Keratinocyte (primary cell): ENCODE measurements at regions not wholly inside any gene's neighbourhood (a gene's known extent, or its start where the extent isn't known, plus 50 kb on each side); places are given as distances from the start of the nearest gene placed in this dataset.

ENCODE experiments used
- DNase-seq: peaks from one replicate; pipeline ENCODE4 v3.0.0-alpha.2; 2011; ENCODE audit warnings: low read depth, missing footprints, low spot score
- FAIRE-seq: peaks from 2 replicates; lab custom pipeline; 2011; peaks lifted over from hg19 to GRCh38; lab: Jason Lieb, UNC
- H2AFZ ChIP-seq: 2 replicates; pipeline ENCODE4 v1.6.0; 2012; ENCODE audit warnings: low read length, control low read depth, inconsistent platforms; ENCODE audit not compliant: control insufficient read depth
- H3K27ac ChIP-seq: 2 replicates; pipeline ENCODE4 v1.5.1; 2011; ENCODE audit warnings: low read length; ENCODE audit not compliant: control insufficient read depth, insufficient read depth
- H3K27me3 ChIP-seq: 3 replicates; pipeline ENCODE4 v1.6.0; 2011; ENCODE audit warnings: low read length; ENCODE audit not compliant: control insufficient read depth, insufficient read depth; ENCODE audit errors: extremely low read depth
- H3K36me3 ChIP-seq, 2 experiments: 2 replicates in 1 of 2; 3 replicates in 1 of 2; pipeline ENCODE4 v1.5.1; 2011; ENCODE audit warnings: low read length in 2 of 2, mild to moderate bottlenecking in 1 of 2; ENCODE audit not compliant: control insufficient read depth in 2 of 2, insufficient read depth in 2 of 2; ENCODE audit errors: extremely low read depth in 1 of 2
- H3K4me1 ChIP-seq: 3 replicates; pipeline ENCODE4 v1.5.1; 2011; ENCODE audit warnings: low read length; ENCODE audit not compliant: control insufficient read depth, insufficient read depth; ENCODE audit errors: extremely low read depth
- H3K4me2 ChIP-seq: 3 replicates; pipeline ENCODE4 v1.6.0; 2011; ENCODE audit warnings: low read depth, low read length; ENCODE audit not compliant: control insufficient read depth, insufficient read depth; ENCODE audit errors: extremely low read depth
- H3K4me3 ChIP-seq, 3 experiments: fragments of 200-600 bp in 1 of 3; sonication (generic) in 1 of 3; 2 replicates in 2 of 3; 3 replicates in 1 of 3; pipeline ENCODE4 v1.5.1; 2011 to 2016; ENCODE audit warnings: low read length in 3 of 3, mild to moderate bottlenecking in 3 of 3, control low read depth in 2 of 3, inconsistent platforms in 1 of 3, low read depth in 1 of 3, mixed read lengths in 1 of 3, mixed run types in 1 of 3, moderate library complexity in 1 of 3; ENCODE audit not compliant: control insufficient read depth in 2 of 3, insufficient read depth in 2 of 3; ENCODE audit errors: extremely low read depth in 1 of 3
- H3K79me2 ChIP-seq: 2 replicates; pipeline ENCODE4 v1.6.0; 2012; ENCODE audit warnings: low read length; ENCODE audit not compliant: control insufficient read depth, insufficient read depth
- H3K9ac ChIP-seq: 3 replicates; pipeline ENCODE4 v1.6.0; 2011; ENCODE audit warnings: low read length; ENCODE audit not compliant: control insufficient read depth, insufficient read depth; ENCODE audit errors: extremely low read depth
- H3K9me1 ChIP-seq: 3 replicates; pipeline ENCODE4 v1.6.0; 2011; ENCODE audit warnings: low read length; ENCODE audit not compliant: control insufficient read depth, insufficient read depth; ENCODE audit errors: extremely low read depth
- H3K9me3 ChIP-seq: 2 replicates; pipeline ENCODE4 v1.5.1; 2012; ENCODE audit warnings: low read depth, low read length; ENCODE audit not compliant: control insufficient read depth
- H4K20me1 ChIP-seq: 3 replicates; pipeline ENCODE4 v1.6.0; 2011; ENCODE audit warnings: low read length; ENCODE audit not compliant: control insufficient read depth, insufficient read depth; ENCODE audit errors: extremely low read depth
- CTCF ChIP-seq, 3 experiments: IDR thresholded peaks in 1 of 3; conservative IDR thresholded peaks in 1 of 3; optimal IDR thresholded peaks in 1 of 3; 2 replicates in 2 of 3; 3 replicates in 1 of 3; pipeline versions ENCODE3 to v1.5.1; 2011; ENCODE audit warnings: low read length in 3 of 3, mild to moderate bottlenecking in 3 of 3, moderate library complexity in 2 of 3, control low read depth in 1 of 3, inconsistent platforms in 1 of 3; ENCODE audit not compliant: insufficient read depth in 2 of 3; ENCODE audit errors: extremely low read depth in 1 of 3
- EZH2 ChIP-seq: IDR thresholded peaks from one replicate; pipeline ENCODE4 v1.6.1; 2012; ENCODE audit warnings: inconsistent platforms, mild to moderate bottlenecking, low read length, moderate library complexity
- dilution Hi-C: fragments of 300-500 bp; cut with MboI; formaldehyde crosslinking; loops from one replicate; pipeline ENCODE4 v1.7.0; 2020; ENCODE audit warnings: low sequenced_read_pairs; ENCODE audit not compliant: extremely low pct_ligation_motif_present

GRCh38 chr10:108352771-108353170 is 1188.3 kb upstream of the SORCS1 start:
- no peaks in the 10 kb centered on the region for H3K9me3 ChIP-seq
- H3K27me3 ChIP-seq = no peaks in the 10 kb centered on the region
- no peak overlapping the region for H2AFZ ChIP-seq
- H3K4me2 ChIP-seq = no peak overlapping the region
- DNase-seq (no peak), FAIRE-seq (no peak)
- H3K9me1 ChIP-seq = no peaks in the 10 kb centered on the region
- no peak overlapping the region for H3K4me3 ChIP-seq
- H3K36me3 ChIP-seq = no peaks in the 10 kb centered on the region
- no peak overlapping the region for H3K27ac ChIP-seq
- dilution Hi-C loops = no loop called here
- no peaks in the 10 kb centered on the region for H4K20me1 ChIP-seq
- H3K79me2 ChIP-seq = no peaks in the 10 kb centered on the region
- TF ChIP-seq CTCF (optimal IDR thresholded peaks at IDR 0.05 in 1 of 3, IDR thresholded peaks at IDR 0.05 in 1 of 3, conservative IDR thresholded peaks at IDR 0.05 in 1 of 3; ENCODE audit: extremely low read depth in 1 of 3, insufficient read depth in 2 of 3, low read length in 3 of 3) (no peak), EZH2 (no peak)
- H3K4me1 ChIP-seq = no peaks in the 10 kb centered on the region
- no peak overlapping the region for H3K9ac ChIP-seq

DNA sequence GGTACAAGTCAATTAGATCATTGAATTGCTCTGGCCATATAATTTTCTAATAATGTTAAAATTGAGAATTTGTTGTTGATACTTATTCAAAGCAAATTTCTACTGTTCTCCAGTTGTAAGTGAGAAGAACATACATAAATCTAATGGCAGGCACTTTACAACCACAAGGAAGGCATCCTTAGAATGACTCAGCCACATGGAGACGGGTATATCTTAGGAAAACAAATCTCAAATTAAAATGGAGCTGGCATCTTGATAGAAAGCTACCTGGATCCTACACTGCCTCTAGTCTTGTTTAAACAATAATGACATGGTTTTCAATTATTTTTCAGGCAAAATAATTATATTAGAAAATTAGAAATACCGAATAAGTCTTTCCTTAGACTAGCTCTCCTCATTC is 1183.7 kb upstream of the SORCS1 start:
- Histone ChIP-seq H3K27ac (no peak overlapping the region), H3K9me3 (no peaks in the 10 kb centered on the region), H4K20me1 (no peaks in the 10 kb centered on the region), H3K4me3 (no peak overlapping the region), H3K4me2 (no peak overlapping the region), H3K9ac (no peak overlapping the region), H3K9me1 (no peaks in the 10 kb centered on the region), H3K4me1 (no peaks in the 10 kb centered on the region), H3K79me2 (no peaks in the 10 kb centered on the region), H2AFZ (no peak overlapping the region), H3K27me3 (no peaks in the 10 kb centered on the region), H3K36me3 (no peaks in the 10 kb centered on the region)
- dilution Hi-C loops = no loop called here
- DNase-seq = no peak
- FAIRE-seq = no peak
- TF ChIP-seq CTCF (optimal IDR thresholded peaks at IDR 0.05 in 1 of 3, IDR thresholded peaks at IDR 0.05 in 1 of 3, conservative IDR thresholded peaks at IDR 0.05 in 1 of 3; ENCODE audit: extremely low read depth in 1 of 3, insufficient read depth in 2 of 3, low read length in 3 of 3) (no peak), EZH2 (no peak)
